Head of caudate nucleus (tissue), 42 donors: ENCODE measurements at regions not wholly inside any gene's neighbourhood (a gene's known extent, or its start where the extent isn't known, plus 50 kb on each side); places are given as distances from the start of the nearest gene placed in this dataset.
A peak's percentile ranks its signal among the peaks of the same experiment; 100 is the strongest.
"Not testable (repeated sequence)": the region's sequence is repeated elsewhere in the genome, so short reads cannot be mapped to it uniquely, and the experiment has no call there.

Experiments used
- DNase-seq, 42 donors: peaks; one replicate each; pipeline versions ENCODE4 v3.0.0 to v3.0.0-alpha.2; 2020 to 2021; ENCODE audit warnings: mixed read lengths in 7 of 42
- intact Hi-C: fragments of 100-400 bp; cut with DNase I; formaldehyde crosslinking; loops from one replicate; pipeline ENCODE4 v1.15.0; 2022

GRCh38 chr14:98908050-98908449 is 363.9 kb downstream of the BCL11B start:
- no peak for DNase-seq

GRCh38 chr14:98909251-98909944 is 362.6 kb downstream of the BCL11B start:
- intact Hi-C loops = no loop called here

More at GRCh38 chr14:98908050-98908449, 363.9 kb downstream of the BCL11B start:
- intact Hi-C loops = no loop called here

GRCh38 chr14:98910061-98910460 is 361.9 kb downstream of the BCL11B start:
- DNase-seq = no peak
- intact Hi-C loops = no loop called here

More at GRCh38 chr14:98909251-98909944, 362.6 kb downstream of the BCL11B start:
- DNase-seq = no peak

- intact Hi-C loops = no loop called here
- no peak for DNase-seq
Measured at GRCh38 chr14:98912655-98913054, 359.3 kb downstream of the BCL11B start.

- peak in 4 of 42 donors; percentile 12 to 48 (median 14) for DNase-seq
- intact Hi-C loops = no loop called here
Measured at GRCh38 chr14:98913967-98914650, 357.9 kb downstream of the BCL11B start.

- no peak for DNase-seq
- intact Hi-C loops = no loop called here
Measured at GRCh38 chr14:98914942-98915341, 357.1 kb downstream of the BCL11B start.

- intact Hi-C loops = no loop called here
- DNase-seq = no peak
Measured at GRCh38 chr14:98915625-98916024, 356.4 kb downstream of the BCL11B start.

GRCh38 chr14:98916036-98916435 is 356.0 kb downstream of the BCL11B start:
- DNase-seq = no peak
- intact Hi-C loops = no loop called here

- no peak for DNase-seq
- intact Hi-C loops = no loop called here
Measured at GRCh38 chr14:98916476-98916875, 355.5 kb downstream of the BCL11B start.

GRCh38 chr14:98919434-98919833 is 352.6 kb downstream of the BCL11B start:
- DNase-seq = peak in 1 of 42 donors; percentile 11
- intact Hi-C loops = no loop called here

GRCh38 chr14:98921306-98921705 is 350.7 kb downstream of the BCL11B start:
- intact Hi-C loops, DNase-seq: not testable (repeated sequence)

- intact Hi-C loops = no loop called here
- no peak for DNase-seq
Measured at GRCh38 chr14:98923596-98923995, 348.4 kb downstream of the BCL11B start.

GRCh38 chr14:98924046-98924445 is 348.0 kb downstream of the BCL11B start:
- DNase-seq = peak in 1 of 42 donors; percentile 3
- intact Hi-C loops = no loop called here

- peak in 1 of 42 donors; percentile 11 for DNase-seq
- intact Hi-C loops = no loop called here
Measured at GRCh38 chr14:98925354-98926040, 346.5 kb downstream of the BCL11B start.

GRCh38 chr14:98926146-98926545 is 345.9 kb downstream of the BCL11B start:
- intact Hi-C loops = no loop called here
- DNase-seq = peak in 1 of 42 donors; percentile 15

- DNase-seq = no peak
- intact Hi-C loops = no loop called here
Measured at GRCh38 chr14:98926801-98927200, 345.2 kb downstream of the BCL11B start.

- intact Hi-C loops = no loop called here
- DNase-seq = peak in 1 of 42 donors; percentile 8
Measured at GRCh38 chr14:98927986-98928385, 344.0 kb downstream of the BCL11B start.

GRCh38 chr14:98928418-98928817 is 343.6 kb downstream of the BCL11B start:
- DNase-seq = peak in 1 of 42 donors; percentile 7
- intact Hi-C loops = no loop called here

- intact Hi-C loops = no loop called here
- DNase-seq = no peak
Measured at GRCh38 chr14:98931126-98931525, 340.9 kb downstream of the BCL11B start.

- DNase-seq = no peak
- intact Hi-C loops = no loop called here
Measured at GRCh38 chr14:98931911-98932310, 340.1 kb downstream of the BCL11B start.
